GM23338 (cell line): ENCODE measurements at regions not wholly inside any gene's neighbourhood (a gene's known extent, or its start where the extent isn't known, plus 50 kb on each side); places are given as distances from the start of the nearest gene placed in this dataset.

ENCODE experiments used
- ATAC-seq: fragments of 200-7000 bp; cut with Tn5 transposase; 3 replicates; pipeline ENCODE4 v1.9.1; 2020
- DNase-seq: peaks from one replicate; pipeline ENCODE4 v3.0.0-alpha.2; 2015; ENCODE audit warnings: low spot score
- H2AFZ ChIP-seq: fragments of 200-600 bp; sonication (generic); 2 replicates; pipeline ENCODE4 v1.8.0; 2016; ENCODE audit warnings: antibody characterized with exemption, mild to moderate bottlenecking, moderate library complexity
- H3F3A ChIP-seq: fragments of 200-600 bp; sonication (generic); replicated peaks from 2 replicates; pipeline ENCODE4 v1.8.0; 2017; ENCODE audit warnings: antibody characterized with exemption, mixed run types, low read depth
- H3K27ac ChIP-seq: fragments of 200-600 bp; sonication (generic); 2 replicates; pipeline ENCODE4 v1.6.1; 2016; ENCODE audit warnings: low read depth
- H3K27me3 ChIP-seq: fragments of 200-600 bp; sonication (generic); 2 replicates; pipeline ENCODE4 v1.8.0; 2016; ENCODE audit warnings: mild to moderate bottlenecking, mixed run types, moderate library complexity; ENCODE audit not compliant: insufficient read depth
- H3K36me3 ChIP-seq: fragments of 200-600 bp; sonication (generic); 2 replicates; pipeline ENCODE4 v1.8.0; 2016; ENCODE audit warnings: mild to moderate bottlenecking; ENCODE audit not compliant: insufficient read depth
- H3K4me1 ChIP-seq: fragments of 200-600 bp; sonication (generic); 2 replicates; pipeline ENCODE4 v1.8.0; 2016; ENCODE audit warnings: mild to moderate bottlenecking, moderate library complexity; ENCODE audit not compliant: insufficient read depth
- H3K4me2 ChIP-seq: fragments of 200-600 bp; sonication (generic); 2 replicates; pipeline ENCODE4 v1.7.1; 2017; ENCODE audit warnings: mixed run types
- H3K4me3 ChIP-seq: fragments of 200-600 bp; sonication (generic); 2 replicates; pipeline ENCODE4 v1.6.1; 2016; ENCODE audit warnings: mixed run types
- H3K79me2 ChIP-seq: fragments of 200-600 bp; sonication (generic); replicated peaks from 2 replicates; pipeline ENCODE4 v1.8.0; 2017; ENCODE audit warnings: mild to moderate bottlenecking; ENCODE audit not compliant: insufficient read depth
- H3K9me2 ChIP-seq: fragments of 200-600 bp; sonication (generic); 2 replicates; pipeline ENCODE4 v1.8.0; 2017; ENCODE audit not compliant: insufficient read depth
- H4K20me1 ChIP-seq: fragments of 200-600 bp; sonication (generic); replicated peaks from 2 replicates; pipeline ENCODE4 v1.8.0; 2017; ENCODE audit warnings: mild to moderate bottlenecking; ENCODE audit not compliant: insufficient read depth
- H3K27ac Mint-ChIP-seq: 2 replicates; pipeline ENCODE4 v1.8.0; 2020; ENCODE audit warnings: inconsistent platforms, mild to moderate bottlenecking, moderate library complexity, mixed read lengths
- H3K27me3 Mint-ChIP-seq: 3 replicates; pipeline ENCODE4 v1.8.0; 2022; ENCODE audit warnings: low read depth, mild to moderate bottlenecking, moderate library complexity, mixed read lengths, inconsistent platforms; ENCODE audit not compliant: insufficient read depth, poor library complexity
- H3K36me3 Mint-ChIP-seq: 3 replicates; pipeline ENCODE4 v1.8.0; 2021; ENCODE audit warnings: low read depth, mild to moderate bottlenecking, inconsistent platforms, moderate library complexity, mixed read lengths
- H3K4me1 Mint-ChIP-seq: 3 replicates; pipeline ENCODE4 v1.8.0; 2020; ENCODE audit warnings: mild to moderate bottlenecking, inconsistent platforms, mixed read lengths
- H3K4me3 Mint-ChIP-seq: 3 replicates; pipeline ENCODE4 v1.8.0; 2021; ENCODE audit warnings: moderate library complexity, mild to moderate bottlenecking, inconsistent platforms, mixed read lengths
- H3K9me3 Mint-ChIP-seq: 3 replicates; pipeline ENCODE4 v1.8.0; 2020; ENCODE audit warnings: moderate library complexity, mild to moderate bottlenecking, inconsistent platforms, mixed read lengths
- EZH2phosphoT487 ChIP-seq: fragments of 200-600 bp; sonication (generic); IDR thresholded peaks from one replicate; pipeline ENCODE4 v1.8.1; 2018; ENCODE audit warnings: antibody characterized with exemption; ENCODE audit not compliant: unreplicated experiment
- JUNB ChIP-seq: IDR thresholded peaks from one replicate; pipeline ENCODE4 v1.6.1; 2016; ENCODE audit warnings: antibody characterized with exemption; ENCODE audit not compliant: unreplicated experiment
- POLR2AphosphoS5 ChIP-seq: IDR thresholded peaks from 2 replicates; pipeline ENCODE4 v1.6.1; 2016; ENCODE audit warnings: antibody characterized with exemption, low read depth
- STAT1 ChIP-seq: IDR thresholded peaks from one replicate; pipeline ENCODE4 v1.6.1; 2016; ENCODE audit warnings: antibody characterized with exemption; ENCODE audit not compliant: unreplicated experiment
- ZNF331 ChIP-seq: fragments of 250-450 bp; sonication (Bioruptor Pico); IDR thresholded peaks from 2 replicates; pipeline ENCODE4 v1.5.0; 2020; ENCODE audit warnings: low read depth, mild to moderate bottlenecking, moderate library complexity
- TF ChIP-seq, protein P1 (sequence below): IDR thresholded peaks from one replicate; pipeline ENCODE4 v1.6.1; 2018; ENCODE audit warnings: antibody characterized with exemption; ENCODE audit not compliant: unreplicated experiment
- TF ChIP-seq, protein P2 (sequence below): fragments of 250-450 bp; sonication (Bioruptor Pico); IDR thresholded peaks from 2 replicates; pipeline ENCODE4 v1.5.0; 2020; ENCODE audit warnings: mild to moderate bottlenecking, moderate library complexity
- TF ChIP-seq, protein P3 (sequence below), 2 experiments: fragments of 200-600 bp in 1 of 2; sonication (generic) in 1 of 2; conservative IDR thresholded peaks; 2 replicates each; pipeline versions ENCODE4 v1.5.1 to v1.6.1; 2016 to 2017; ENCODE audit warnings: antibody characterized with exemption in 2 of 2, low read depth in 2 of 2, mild to moderate bottlenecking in 2 of 2, moderate library complexity in 1 of 2
- TF ChIP-seq, protein P4 (sequence below): IDR thresholded peaks from 2 replicates; pipeline ENCODE4 v1.6.1; 2016; ENCODE audit warnings: antibody characterized with exemption

DNA sequence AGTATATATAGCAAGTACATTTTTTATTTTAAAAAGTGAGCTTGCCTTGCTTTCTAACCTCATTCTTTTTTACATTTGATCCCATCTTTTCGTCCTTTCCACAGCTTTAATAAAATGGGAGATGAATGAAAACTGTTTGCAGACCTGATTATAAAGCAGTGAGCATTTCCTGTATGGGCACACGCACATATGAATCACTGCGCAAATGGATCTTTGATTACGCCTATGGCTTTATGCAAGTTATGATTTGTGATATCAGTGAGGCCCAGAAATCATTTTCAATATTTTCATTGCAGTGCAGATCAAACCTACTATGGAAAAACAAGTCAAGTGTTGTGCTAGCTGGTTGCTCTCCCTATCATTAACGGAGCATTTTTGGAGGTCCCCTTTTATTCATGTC is 1073.0 kb downstream of the MAT2B start:
- DNase-seq (no peak), ATAC-seq (no peak)
- no peaks in the 10 kb centered on the region for H3K4me1 ChIP-seq
- H3K79me2 ChIP-seq = no peaks in the 10 kb centered on the region
- H3K36me3 Mint-ChIP-seq = no peaks in the 10 kb centered on the region
- no peaks in the 10 kb centered on the region for H3K4me1 Mint-ChIP-seq
- H4K20me1 ChIP-seq = no peaks in the 10 kb centered on the region
- H3K4me3 ChIP-seq = no peak overlapping the region
- H3K36me3 ChIP-seq = no peaks in the 10 kb centered on the region
- H3K27me3 ChIP-seq = no peaks in the 10 kb centered on the region
- no peak overlapping the region for H3K27ac ChIP-seq
- H3K9me3 Mint-ChIP-seq = no peaks in the 10 kb centered on the region
- no peak overlapping the region for H3K4me3 Mint-ChIP-seq
- no peaks in the 10 kb centered on the region for H3F3A ChIP-seq
- H3K9me2 ChIP-seq = no peaks in the 10 kb centered on the region
- no peak overlapping the region for H2AFZ ChIP-seq
- H3K27me3 Mint-ChIP-seq = no peaks in the 10 kb centered on the region
- H3K4me2 ChIP-seq = no peak overlapping the region
- no peak for TF ChIP-seq ZNF331
- TF ChIP-seq, protein P1, sequence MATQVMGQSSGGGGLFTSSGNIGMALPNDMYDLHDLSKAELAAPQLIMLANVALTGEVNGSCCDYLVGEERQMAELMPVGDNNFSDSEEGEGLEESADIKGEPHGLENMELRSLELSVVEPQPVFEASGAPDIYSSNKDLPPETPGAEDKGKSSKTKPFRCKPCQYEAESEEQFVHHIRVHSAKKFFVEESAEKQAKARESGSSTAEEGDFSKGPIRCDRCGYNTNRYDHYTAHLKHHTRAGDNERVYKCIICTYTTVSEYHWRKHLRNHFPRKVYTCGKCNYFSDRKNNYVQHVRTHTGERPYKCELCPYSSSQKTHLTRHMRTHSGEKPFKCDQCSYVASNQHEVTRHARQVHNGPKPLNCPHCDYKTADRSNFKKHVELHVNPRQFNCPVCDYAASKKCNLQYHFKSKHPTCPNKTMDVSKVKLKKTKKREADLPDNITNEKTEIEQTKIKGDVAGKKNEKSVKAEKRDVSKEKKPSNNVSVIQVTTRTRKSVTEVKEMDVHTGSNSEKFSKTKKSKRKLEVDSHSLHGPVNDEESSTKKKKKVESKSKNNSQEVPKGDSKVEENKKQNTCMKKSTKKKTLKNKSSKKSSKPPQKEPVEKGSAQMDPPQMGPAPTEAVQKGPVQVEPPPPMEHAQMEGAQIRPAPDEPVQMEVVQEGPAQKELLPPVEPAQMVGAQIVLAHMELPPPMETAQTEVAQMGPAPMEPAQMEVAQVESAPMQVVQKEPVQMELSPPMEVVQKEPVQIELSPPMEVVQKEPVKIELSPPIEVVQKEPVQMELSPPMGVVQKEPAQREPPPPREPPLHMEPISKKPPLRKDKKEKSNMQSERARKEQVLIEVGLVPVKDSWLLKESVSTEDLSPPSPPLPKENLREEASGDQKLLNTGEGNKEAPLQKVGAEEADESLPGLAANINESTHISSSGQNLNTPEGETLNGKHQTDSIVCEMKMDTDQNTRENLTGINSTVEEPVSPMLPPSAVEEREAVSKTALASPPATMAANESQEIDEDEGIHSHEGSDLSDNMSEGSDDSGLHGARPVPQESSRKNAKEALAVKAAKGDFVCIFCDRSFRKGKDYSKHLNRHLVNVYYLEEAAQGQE = no peak
- TF ChIP-seq STAT1 = no peak
- no peak for TF ChIP-seq POLR2AphosphoS5
- H3K27ac Mint-ChIP-seq = no peak overlapping the region

DNA sequence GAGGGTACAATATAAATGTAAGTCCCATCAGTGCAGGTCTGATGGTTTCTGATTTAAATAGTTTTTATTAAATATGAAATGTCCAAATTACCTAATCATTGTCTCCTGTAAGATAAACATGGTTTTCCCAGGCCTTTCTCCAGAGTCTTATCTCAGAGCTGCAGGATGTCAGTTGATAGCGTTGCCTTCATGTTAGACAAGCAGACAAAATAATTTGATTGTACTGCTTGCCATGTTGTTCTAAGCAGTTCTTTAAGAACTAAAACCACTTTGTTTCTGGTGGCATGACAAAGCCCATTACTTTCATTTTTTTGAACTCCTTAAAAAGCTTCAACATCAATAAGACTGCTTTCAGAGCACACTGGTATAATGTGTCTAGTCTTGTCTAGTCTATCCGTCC is 1073.5 kb downstream of the MAT2B start:
- Histone ChIP-seq H4K20me1 (no peaks in the 10 kb centered on the region), H3K9me2 (no peaks in the 10 kb centered on the region), H3K4me1 (no peaks in the 10 kb centered on the region), H3K36me3 (no peaks in the 10 kb centered on the region), H3K27me3 (no peaks in the 10 kb centered on the region), H3K27ac (no peak overlapping the region), H3K4me3 (no peak overlapping the region), H3K4me2 (no peak overlapping the region), H3F3A (no peaks in the 10 kb centered on the region), H3K79me2 (no peaks in the 10 kb centered on the region), H2AFZ (no peak overlapping the region)
- Mint-ChIP-seq H3K27ac (no peak overlapping the region), H3K4me1 (no peaks in the 10 kb centered on the region), H3K36me3 (no peaks in the 10 kb centered on the region), H3K27me3 (no peaks in the 10 kb centered on the region), H3K4me3 (no peak overlapping the region), H3K9me3 (no peaks in the 10 kb centered on the region)
- ATAC-seq (no peak), DNase-seq (no peak)
- TF ChIP-seq, protein P2, sequence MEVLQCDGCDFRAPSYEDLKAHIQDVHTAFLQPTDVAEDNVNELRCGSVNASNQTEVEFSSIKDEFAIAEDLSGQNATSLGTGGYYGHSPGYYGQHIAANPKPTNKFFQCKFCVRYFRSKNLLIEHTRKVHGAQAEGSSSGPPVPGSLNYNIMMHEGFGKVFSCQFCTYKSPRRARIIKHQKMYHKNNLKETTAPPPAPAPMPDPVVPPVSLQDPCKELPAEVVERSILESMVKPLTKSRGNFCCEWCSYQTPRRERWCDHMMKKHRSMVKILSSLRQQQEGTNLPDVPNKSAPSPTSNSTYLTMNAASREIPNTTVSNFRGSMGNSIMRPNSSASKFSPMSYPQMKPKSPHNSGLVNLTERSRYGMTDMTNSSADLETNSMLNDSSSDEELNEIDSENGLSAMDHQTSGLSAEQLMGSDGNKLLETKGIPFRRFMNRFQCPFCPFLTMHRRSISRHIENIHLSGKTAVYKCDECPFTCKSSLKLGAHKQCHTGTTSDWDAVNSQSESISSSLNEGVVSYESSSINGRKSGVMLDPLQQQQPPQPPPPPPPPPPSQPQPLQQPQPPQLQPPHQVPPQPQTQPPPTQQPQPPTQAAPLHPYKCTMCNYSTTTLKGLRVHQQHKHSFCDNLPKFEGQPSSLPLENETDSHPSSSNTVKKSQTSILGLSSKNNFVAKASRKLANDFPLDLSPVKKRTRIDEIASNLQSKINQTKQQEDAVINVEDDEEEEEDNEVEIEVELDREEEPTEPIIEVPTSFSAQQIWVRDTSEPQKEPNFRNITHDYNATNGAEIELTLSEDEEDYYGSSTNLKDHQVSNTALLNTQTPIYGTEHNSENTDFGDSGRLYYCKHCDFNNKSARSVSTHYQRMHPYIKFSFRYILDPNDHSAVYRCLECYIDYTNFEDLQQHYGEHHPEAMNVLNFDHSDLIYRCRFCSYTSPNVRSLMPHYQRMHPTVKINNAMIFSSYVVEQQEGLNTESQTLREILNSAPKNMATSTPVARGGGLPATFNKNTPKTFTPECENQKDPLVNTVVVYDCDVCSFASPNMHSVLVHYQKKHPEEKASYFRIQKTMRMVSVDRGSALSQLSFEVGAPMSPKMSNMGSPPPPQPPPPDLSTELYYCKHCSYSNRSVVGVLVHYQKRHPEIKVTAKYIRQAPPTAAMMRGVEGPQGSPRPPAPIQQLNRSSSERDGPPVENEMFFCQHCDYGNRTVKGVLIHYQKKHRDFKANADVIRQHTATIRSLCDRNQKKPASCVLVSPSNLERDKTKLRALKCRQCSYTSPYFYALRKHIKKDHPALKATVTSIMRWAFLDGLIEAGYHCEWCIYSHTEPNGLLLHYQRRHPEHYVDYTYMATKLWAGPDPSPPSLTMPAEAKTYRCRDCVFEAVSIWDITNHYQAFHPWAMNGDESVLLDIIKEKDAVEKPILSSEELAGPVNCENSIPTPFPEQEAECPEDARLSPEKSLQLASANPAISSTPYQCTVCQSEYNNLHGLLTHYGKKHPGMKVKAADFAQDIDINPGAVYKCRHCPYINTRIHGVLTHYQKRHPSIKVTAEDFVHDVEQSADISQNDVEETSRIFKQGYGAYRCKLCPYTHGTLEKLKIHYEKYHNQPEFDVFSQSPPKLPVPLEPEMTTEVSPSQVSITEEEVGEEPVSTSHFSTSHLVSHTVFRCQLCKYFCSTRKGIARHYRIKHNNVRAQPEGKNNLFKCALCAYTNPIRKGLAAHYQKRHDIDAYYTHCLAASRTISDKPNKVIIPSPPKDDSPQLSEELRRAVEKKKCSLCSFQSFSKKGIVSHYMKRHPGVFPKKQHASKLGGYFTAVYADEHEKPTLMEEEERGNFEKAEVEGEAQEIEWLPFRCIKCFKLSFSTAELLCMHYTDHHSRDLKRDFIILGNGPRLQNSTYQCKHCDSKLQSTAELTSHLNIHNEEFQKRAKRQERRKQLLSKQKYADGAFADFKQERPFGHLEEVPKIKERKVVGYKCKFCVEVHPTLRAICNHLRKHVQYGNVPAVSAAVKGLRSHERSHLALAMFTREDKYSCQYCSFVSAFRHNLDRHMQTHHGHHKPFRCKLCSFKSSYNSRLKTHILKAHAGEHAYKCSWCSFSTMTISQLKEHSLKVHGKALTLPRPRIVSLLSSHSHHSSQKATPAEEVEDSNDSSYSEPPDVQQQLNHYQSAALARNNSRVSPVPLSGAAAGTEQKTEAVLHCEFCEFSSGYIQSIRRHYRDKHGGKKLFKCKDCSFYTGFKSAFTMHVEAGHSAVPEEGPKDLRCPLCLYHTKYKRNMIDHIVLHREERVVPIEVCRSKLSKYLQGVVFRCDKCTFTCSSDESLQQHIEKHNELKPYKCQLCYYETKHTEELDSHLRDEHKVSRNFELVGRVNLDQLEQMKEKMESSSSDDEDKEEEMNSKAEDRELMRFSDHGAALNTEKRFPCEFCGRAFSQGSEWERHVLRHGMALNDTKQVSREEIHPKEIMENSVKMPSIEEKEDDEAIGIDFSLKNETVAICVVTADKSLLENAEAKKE (CRISPR knock-in tag) = no peak
- no peak for TF ChIP-seq JUNB
- TF ChIP-seq, protein P3, sequence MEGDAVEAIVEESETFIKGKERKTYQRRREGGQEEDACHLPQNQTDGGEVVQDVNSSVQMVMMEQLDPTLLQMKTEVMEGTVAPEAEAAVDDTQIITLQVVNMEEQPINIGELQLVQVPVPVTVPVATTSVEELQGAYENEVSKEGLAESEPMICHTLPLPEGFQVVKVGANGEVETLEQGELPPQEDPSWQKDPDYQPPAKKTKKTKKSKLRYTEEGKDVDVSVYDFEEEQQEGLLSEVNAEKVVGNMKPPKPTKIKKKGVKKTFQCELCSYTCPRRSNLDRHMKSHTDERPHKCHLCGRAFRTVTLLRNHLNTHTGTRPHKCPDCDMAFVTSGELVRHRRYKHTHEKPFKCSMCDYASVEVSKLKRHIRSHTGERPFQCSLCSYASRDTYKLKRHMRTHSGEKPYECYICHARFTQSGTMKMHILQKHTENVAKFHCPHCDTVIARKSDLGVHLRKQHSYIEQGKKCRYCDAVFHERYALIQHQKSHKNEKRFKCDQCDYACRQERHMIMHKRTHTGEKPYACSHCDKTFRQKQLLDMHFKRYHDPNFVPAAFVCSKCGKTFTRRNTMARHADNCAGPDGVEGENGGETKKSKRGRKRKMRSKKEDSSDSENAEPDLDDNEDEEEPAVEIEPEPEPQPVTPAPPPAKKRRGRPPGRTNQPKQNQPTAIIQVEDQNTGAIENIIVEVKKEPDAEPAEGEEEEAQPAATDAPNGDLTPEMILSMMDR (conservative IDR thresholded peaks at IDR 0.05; ENCODE audit: low read depth in 2 of 2) = no peak
- no peak for TF ChIP-seq EZH2phosphoT487
- TF ChIP-seq, protein P4, sequence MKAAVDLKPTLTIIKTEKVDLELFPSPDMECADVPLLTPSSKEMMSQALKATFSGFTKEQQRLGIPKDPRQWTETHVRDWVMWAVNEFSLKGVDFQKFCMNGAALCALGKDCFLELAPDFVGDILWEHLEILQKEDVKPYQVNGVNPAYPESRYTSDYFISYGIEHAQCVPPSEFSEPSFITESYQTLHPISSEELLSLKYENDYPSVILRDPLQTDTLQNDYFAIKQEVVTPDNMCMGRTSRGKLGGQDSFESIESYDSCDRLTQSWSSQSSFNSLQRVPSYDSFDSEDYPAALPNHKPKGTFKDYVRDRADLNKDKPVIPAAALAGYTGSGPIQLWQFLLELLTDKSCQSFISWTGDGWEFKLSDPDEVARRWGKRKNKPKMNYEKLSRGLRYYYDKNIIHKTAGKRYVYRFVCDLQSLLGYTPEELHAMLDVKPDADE = no peak
